GM19239 (cell line): ENCODE measurements at regions not wholly inside any gene's neighbourhood (a gene's known extent, or its start where the extent isn't known, plus 50 kb on each side); places are given as distances from the start of the nearest gene placed in this dataset.
"Not testable (repeated sequence)": the region's sequence is repeated elsewhere in the genome, so short reads cannot be mapped to it uniquely, and the experiment has no call there.

Source experiments
- DNase-seq: peaks from one replicate; pipeline ENCODE4 v3.0.0; 2011; ENCODE audit warnings: low spot score; ENCODE audit not compliant: insufficient read length
- FAIRE-seq: peaks from 2 replicates; lab custom pipeline; 2011; peaks lifted over from hg19 to GRCh38; lab: Jason Lieb, UNC

DNA sequence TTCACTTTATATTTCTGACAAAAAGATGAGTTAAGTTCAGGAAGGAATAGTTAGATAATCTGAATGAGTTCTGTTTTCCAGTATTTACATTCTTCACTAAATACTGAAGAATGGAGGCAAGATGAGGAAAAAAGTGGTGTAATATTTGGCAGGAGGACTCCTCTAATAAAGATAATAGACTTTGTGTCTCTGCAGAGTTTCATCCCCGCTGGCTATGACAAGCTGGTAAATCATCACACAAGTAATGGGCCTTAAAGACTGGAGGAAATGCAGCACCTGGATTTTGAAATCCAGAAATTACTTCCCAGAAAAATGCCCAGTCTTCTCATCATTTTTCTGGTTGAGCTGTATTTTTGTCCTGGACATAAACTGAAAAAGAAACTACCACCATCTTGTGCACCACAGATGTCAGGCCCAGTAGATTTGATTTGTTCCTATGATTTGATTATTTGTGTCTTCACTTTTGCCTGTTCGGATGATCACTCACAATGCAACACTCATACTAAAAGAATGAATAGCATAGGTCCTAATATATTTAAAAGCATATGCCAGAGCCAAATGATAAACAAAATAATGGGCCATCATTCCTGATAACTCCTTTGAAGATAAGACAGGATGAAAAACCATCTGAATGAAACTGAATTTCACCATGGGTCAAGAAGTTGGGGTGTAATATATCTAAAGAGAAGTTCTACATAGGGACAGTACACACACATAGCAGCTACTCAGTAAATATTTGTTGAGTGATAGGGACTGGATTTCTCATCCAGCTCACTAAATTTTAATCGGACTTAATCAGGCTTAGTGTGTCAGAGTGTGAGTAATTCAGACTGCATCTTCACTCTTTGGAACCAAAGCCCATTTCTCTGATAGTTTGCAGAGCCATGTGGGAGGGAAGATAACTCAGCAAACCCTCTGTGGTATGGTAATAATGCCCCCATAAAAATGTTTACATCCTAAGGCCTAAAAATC lies 200.5 kb downstream of the HINT1 start:
- FAIRE-seq (no peak), DNase-seq (no peak)

GRCh38 chr5:130963798-130964197 lies 201.3 kb downstream of the HINT1 start:
- FAIRE-seq (no peak), DNase-seq (no peak)

GRCh38 chr5:130957151-130957550 lies 207.9 kb downstream of the HINT1 start:
- no peak for FAIRE-seq
- no peak for DNase-seq

DNA sequence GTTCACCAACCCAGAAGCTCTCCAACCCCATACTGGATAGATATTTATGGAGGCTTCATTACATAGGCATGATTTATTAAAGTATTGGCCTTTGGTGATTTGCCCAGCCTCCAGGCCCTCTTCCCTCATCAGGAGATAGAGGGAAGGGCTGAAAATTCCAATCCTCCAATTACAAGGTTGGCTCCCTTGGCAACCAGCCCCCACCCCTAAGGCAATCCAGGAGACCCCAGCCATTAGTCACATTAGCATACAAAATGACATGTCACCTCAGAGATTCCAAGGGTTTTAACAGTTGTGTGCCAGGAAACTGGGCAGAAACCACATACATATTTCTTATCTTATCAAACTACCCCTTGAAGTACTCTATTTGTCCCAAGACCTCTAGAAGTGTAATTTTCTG lies 210.0 kb downstream of the HINT1 start:
- FAIRE-seq, result no peak
- no peak for DNase-seq

DNA sequence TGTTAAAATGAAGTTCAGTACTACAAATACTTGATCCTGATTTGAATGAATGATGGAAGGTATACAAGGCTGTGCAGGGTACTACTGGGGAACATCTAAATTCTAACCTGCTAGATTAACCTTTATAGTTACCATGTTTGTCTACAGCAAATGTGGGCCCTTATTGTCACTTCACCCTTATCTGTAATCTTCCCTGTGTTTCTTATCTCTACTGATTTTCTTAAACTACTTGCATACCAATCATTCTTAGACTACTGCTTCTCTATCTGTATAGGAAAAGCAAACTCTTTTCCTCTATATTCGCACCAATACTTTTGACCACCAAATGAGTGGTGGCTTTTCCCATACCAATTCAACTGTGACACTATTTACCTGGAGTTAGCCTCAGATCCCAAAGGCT lies 210.7 kb downstream of the HINT1 start:
- no peak for DNase-seq
- no peak for FAIRE-seq

DNA sequence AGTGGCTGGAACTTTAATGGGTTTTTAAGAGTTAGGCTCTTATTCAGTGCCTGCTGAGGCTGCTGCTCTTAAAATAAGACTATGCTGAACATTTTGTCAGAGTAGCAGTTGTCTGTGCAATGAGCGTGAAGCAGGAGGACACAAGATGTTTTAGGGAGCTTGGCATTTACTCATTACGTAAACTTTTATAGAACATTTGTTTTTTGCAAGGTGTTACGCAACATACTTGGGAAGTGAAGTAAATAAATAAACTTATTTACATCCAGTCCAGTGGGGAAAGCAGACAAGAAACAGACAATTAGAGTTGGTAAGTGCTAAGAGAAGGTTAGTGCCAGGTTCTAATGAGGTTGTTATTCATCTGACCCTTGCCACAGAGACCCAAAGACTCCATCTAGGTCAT lies 226.0 kb downstream of the HINT1 start:
- FAIRE-seq (no peak), DNase-seq (no peak)

DNA sequence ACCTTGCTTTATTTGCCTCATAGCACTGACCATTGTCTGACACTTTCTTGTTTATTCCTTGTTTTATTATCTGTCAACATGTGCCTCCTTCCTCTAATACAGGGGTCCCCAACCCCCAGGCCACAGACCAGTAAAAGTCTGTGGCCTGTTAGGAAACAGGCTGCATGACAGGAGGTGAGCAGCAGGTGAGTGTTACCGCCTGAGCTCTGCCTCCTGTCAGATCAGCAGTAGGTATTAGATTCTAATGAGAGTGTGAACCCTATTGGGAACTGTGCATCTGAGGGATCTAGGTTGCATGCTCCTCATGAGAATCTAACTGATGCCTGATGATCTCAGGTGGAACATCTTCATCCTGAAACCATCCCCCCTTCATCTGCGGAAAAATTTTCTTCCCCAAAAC lies 228.0 kb downstream of the HINT1 start:
- no peak for DNase-seq
- no peak for FAIRE-seq

- no peak for DNase-seq
- FAIRE-seq, result no peak
Observed at GRCh38 chr5:130923543-130924124, 241.4 kb downstream of the HINT1 start.

DNA sequence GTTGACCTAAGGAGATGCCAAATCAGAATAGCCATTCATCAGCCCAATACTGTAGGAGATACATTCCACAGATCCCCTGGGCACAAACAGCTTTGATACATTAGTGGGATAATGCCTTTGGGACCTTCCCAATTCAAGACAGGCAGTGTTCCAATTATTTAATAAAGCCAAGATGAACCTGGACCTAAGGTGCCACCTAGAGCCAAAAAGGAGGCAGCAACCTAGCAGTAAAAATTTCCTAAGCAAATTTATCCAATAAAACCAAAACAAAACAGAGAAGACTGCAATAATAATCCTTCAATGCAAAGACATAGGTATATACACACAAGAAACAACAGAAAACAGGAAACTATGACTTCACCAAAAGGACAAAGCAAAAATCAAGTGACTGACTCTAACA lies 253.0 kb downstream of the HINT1 start:
- DNase-seq (no peak), FAIRE-seq (no peak)

DNA sequence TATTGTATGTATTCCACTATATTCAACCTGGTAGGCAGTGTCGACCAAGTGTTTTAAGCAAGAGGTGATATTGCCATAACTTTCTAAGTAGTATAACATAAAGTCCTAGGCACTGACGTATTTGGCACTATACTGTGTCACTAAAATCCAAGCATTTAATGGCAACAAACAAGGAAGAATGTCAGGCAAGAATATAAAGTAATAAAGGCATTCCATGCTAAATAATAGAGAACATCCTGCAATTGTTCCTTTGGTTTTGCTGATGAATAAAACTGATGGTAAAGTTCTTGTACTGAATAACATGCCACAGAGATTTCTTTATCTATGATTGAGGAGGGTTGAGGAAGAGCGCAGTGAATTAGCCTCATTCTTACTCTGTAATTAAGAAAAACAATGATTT lies 256.9 kb downstream of the HINT1 start:
- DNase-seq, result no peak
- no peak for FAIRE-seq

DNA sequence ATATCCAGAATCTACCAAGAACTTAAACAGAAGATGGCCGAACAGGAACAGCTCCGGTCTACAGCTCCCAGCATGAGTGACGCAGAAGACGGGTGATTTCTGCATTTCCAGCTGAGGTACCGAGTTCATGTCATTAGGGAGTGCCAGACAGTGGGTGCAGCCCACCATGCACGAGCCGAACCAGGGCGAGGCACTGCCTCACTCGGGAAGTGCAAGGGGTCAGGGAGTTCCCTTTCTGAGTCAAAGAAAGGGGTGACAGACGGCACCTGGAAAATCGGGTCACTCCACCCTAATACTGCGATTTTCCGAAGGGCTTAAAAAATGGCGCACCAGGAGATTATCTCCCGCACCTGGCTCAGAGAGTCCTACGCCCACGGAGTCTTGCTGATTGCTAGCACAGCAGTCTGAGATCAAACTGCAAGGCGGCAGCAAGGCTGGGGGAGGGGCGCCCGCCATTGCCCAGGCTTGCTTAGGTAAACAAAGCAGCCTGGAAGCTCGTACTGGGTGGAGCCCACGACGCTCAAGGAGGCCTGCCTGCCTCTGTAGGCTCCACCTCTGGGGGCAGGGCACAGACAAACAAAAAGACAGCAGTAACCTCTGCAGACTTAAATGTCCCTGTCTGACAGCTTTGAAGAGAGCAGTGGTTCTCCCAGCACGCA lies 267.4 kb downstream of the HINT1 start:
- FAIRE-seq, DNase-seq: not testable (repeated sequence)

DNA sequence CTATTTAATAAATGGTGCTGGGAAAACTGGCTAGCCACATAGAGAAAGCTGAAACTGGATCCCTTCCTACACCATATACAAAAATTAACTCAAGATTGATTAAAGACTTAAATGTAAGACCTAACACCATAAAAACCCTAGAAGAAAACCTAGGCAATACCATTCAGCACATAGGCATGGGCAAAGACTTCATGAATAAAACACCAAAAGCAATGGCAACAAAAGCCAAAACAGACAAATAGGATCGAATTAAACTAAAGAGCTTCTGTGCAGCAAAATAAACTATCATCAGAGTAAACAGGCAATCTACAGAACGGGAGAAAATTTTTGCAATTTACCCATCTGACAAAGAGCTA lies 267.9 kb downstream of the HINT1 start:
- not testable (repeated sequence) for FAIRE-seq, DNase-seq

GRCh38 chr5:130896636-130897035 lies 268.4 kb downstream of the HINT1 start:
- DNase-seq, result no peak
- FAIRE-seq, result no peak

DNA sequence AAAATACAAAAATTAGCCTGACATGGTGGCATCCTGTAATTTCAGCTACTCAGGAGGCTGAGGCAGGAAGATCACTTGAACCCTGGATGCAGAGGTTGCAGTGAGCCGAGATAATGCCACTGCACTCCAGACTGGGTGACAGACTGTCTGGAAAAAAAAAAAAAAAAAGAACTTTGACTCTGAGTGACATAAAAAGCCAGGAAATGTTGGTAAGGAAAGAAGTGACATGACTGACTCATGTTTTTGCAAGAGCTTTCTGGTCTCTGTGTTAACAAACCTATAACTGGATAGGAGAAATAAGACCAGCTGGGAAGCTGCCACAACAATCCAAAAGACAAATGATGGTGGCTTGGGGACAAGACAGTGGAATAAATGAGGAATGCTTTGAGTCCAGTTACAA lies 272.1 kb downstream of the HINT1 start:
- no peak for FAIRE-seq

GRCh38 chr5:130890610-130891009 lies 274.4 kb downstream of the HINT1 start:
- FAIRE-seq (no peak), DNase-seq (no peak)

More for the DNA sequence above, 272.1 kb downstream of the HINT1 start:
- DNase-seq, result no peak

GRCh38 chr5:130885691-130886090 lies 279.4 kb downstream of the HINT1 start:
- no peak for FAIRE-seq

GRCh38 chr5:130885027-130885426 lies 280.0 kb downstream of the HINT1 start:
- DNase-seq, result no peak

More at GRCh38 chr5:130885691-130886090, 279.4 kb downstream of the HINT1 start:
- DNase-seq, result no peak

DNA sequence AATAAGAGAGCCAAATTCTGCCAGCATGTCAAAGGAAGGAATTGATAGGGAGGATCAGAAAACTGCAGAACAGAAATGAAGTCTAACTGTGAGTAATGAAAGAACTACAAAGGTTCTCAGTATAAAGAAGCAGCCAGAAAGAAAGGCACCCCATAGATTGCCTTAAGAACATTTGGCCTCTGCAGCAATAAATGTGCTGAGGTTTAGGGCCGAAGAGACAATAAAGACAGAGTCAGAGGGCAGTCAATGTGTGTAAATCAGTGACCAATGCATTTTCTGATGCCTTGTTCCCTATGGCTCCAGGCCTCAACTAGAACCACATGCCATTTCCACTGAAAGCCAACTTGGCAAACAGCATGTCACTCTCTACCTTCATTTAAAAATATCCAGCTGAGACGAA lies 281.0 kb downstream of the HINT1 start:
- DNase-seq, result no peak
- FAIRE-seq, result no peak

More at GRCh38 chr5:130885027-130885426, 280.0 kb downstream of the HINT1 start:
- no peak for FAIRE-seq

DNA sequence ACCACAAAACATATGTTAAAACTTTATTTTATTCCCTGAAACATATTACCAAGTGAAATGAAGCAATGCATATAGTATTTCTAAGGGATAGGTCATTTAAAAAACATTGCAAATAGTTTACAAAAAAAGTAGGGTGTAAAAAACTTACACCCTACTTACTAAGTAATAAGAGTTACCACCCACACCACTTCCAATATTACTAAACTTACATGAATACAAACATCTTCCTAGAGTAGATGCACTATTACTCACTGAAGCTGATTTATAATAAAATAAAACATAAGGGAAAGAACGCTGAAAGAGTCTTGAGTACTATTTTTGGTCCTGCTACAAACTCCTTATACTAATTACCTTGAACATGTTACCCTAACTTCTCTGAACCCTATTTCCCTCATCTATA lies 289.4 kb downstream of the HINT1 start:
- FAIRE-seq (no peak), DNase-seq (no peak)

DNA sequence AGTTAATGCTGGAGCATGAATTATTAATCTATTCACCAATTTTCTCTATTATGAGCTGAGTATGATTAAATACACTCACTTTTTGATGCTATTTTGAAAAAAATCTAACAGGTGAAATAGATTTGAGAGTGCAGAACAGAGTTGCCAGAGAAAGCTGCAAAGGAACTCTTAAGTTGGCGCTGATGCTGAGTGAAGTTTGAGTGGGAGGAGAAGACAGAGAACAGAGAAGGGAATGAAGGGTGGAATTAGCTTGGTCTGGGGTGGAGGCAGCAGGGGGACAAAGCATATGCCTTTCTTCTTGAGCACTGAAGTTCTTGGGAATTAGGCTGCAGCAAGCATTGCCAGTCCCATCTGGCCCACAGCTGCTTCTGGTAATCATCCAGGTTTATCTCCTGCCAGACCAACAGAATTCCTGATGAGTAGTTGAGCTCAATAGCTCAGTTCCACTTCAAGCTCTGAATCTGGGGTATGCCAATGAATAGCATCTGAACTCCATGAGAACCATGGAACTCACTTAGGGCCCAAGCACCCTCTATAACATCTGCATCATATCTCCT lies 290.1 kb downstream of the HINT1 start:
- FAIRE-seq, result no peak
- no peak for DNase-seq
